Ureter (tissue), 1 donor: ENCODE measurements at regions not wholly inside any gene's neighbourhood (a gene's known extent, or its start where the extent isn't known, plus 50 kb on each side); places are given as distances from the start of the nearest gene placed in this dataset.

Experiments
- DNase-seq: peaks from one replicate; pipeline ENCODE4 v3.0.0-alpha.2; 2020; ENCODE audit warnings: low spot score
- donor health status: DM: yes; HTN: yes; CAD: no.

DNA sequence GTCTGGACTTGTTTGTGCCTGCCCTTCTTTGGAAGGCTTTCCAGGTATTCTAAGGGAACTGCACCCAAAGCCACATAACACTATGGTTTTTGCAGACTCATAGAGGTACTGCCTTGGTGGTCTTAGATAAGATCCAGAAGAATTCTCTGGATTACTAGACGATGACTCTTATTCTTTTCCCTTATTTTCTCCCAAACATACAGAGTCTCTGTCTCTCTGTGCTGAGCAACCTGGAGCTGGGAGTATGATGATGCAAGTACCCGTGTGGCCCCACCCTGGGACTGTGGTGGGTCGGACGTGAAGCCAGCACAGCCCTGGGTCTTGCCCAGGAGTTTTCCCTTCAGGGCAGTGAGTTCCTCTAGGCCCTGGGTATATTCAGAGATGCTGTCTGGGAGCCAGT is 1342.4 kb upstream of the TENM3 start:
- no peak for DNase-seq

DNA sequence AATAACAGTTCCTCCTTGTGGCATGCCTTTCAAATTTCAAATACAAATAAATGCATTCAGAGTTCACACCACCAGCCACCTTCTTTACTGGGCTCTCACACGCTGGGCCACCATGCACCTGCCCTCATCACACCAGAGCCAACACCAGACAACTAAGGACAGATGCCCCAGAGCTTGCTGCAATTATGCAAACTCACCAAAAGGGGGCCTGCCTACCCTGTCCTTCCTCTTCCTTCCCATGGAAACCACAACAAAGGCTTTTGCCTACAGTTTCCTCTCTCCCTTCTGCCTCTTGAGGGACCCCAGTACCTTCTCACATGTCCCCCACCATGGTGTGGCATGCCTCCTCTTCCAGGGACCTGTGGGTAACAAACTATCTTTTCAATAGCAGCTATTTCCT is 1333.9 kb upstream of the TENM3 start:
- no peak for DNase-seq

DNA sequence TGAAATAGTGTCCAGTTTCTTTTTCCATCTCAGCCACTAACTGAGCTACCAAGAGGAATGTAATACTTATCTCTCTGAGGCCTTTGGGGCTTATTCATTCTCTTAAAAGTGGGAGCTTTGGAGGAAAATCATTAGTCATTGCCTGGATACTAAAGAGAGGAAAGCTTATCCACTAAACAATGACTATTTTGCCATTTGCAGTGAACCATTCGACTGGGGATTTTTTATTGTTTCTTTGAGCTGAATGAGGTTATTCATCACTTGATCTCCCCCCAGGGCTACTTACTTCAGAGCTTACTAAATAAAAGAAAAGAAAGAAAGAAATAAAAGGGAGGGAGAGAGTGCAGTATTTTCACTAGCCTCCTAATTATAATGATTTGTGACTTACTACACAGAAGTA is 1329.5 kb upstream of the TENM3 start:
- DNase-seq: no peak

DNA sequence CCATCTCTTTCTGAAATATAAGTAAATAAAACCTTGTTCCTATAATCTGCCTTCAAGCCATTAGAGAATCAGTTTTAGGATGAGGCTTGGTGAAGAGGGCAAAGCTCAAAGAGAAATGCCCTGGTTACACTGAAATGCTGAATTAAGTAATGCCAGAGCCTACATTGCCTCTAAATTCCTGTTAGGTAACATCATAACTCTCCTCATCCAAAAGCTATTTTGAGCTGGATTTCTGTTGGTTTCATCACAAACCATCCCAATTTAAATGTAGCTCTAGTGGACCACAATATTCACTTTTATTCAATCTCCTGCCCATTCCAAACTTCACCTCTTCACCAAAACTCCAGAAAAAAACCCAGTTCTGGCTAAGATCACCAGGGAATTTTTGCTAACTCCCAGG is 1319.7 kb upstream of the TENM3 start:
- DNase-seq: no peak

DNA sequence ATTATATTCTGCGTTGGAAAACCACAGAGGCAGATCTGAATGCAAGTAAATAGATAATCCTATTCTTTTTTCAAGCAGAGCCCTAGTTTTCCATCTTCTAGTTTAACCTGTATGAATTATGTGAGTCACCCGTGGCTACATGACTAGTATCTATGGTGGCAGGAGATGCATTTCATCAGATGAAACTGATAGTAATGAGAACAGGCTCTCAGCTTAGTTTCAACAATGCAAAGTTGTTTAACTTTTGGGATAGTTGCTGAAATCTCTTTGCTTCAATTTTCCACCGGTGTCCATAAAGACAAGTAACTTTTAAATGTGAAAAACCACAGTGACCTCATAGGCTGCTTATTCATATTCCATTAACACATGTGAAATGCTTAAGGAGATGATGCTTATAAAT is 1317.4 kb upstream of the TENM3 start:
- DNase-seq: no peak

DNA sequence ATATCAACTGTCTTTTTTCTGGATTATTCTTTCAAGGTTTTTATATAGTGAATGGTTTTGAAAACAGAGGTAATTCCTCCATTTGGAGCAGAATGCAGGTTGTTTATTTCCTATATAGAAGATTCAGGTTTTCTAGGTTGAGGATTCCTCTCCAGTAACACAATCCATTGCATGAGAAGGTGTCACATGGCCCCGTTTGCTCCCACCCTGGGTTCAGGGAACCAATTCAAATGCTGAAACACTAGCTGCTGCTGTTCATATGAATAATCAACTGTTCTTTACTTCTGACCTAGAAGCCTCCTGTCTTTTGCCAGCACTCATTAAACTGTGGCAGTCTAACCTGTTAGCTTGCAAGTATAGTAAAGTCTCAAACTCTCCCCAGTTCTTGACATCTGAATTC is 1316.9 kb upstream of the TENM3 start:
- DNase-seq: no peak

DNA sequence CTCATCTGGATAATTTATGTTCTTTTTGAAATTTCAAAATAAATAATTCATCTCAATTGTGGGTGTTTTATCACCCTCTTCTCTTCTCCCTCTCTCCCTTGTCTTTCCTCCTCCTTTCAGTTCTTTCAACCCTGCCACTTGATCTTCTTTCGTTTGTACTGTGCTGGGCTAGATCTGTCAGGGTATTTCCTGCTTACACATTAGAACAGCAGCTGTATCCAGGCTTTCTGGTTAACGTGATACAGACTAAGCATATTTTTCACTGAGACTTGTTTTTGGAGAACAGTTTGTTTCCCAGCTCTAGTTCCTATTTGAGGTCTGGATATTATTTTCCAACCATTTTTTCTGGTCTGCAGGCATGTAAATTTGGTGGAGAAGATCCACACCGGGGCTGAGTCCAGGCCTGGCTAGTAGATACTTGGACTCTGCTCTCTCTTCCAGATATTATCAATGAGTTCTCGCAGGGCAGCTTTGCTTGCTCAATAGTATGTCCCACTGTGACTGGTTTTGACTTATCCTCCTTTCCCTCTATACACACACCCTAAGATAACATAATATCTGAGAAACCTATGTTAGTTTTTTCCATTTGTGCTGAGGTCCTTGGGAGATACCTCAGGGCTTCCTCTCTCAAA is 1310.7 kb upstream of the TENM3 start:
- DNase-seq: no peak

DNA sequence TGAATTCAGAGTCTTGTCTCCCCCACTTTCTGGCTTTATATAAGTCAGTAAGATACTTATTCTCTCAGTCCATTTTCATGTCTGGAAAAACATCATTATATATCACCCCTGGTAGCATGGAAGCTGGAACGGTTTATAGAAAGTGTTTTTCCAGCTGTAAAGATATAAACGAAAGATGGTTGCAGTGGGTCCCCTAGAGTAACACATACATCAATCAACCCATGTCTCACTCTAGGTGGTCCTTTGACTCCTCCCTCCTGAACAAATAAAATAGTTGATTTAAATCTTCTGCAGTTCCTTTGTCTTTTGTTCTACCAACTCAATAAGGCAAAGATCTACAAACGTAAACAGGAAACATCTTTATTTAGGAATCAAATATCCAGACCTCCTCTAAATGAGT is 1306.1 kb upstream of the TENM3 start:
- no peak for DNase-seq

DNA sequence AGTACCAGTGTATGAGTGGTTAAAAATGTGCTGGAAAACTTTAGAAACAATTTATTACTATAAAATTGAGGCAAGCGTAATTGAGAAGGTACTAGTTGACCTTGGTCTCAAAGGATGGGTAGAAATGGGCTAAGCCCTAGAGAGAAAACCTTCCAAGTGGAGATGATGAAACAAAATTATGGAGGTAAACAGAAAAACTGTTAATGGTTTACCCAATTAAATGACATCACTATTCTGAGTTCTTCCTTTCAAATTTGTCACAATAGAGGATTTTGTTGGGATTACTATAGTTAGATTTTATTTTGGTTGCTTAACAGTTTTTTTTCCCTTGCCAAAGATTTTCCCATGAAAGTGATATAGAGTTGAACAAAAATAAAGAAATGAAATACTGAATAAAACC is 1302.5 kb upstream of the TENM3 start:
- DNase-seq: no peak

DNA sequence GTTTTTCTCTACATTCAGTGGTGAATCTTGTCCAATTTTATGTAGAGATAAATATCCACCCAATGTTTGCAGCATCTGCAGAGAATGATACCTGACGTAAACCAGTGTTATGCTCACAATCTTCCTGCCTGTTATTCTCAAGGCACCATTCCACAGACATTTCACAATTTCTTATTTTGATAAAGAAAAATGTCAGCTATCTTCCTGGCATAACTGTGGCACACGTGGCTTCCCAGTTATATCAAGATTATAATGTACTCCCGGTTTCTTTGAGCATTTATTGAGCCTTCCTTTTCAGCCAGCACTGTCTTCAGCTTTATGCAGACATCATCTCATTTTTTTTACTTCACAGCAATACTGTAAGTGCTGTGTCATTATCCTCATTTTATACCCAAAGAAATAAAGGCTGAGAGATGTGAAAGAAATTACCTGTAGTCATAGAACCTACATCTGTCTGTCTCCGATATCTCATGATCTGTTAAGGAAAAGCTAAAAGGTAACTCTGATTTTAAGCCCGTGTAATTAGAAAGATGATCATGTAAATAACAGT is 1300.8 kb upstream of the TENM3 start:
- DNase-seq: no peak

DNA sequence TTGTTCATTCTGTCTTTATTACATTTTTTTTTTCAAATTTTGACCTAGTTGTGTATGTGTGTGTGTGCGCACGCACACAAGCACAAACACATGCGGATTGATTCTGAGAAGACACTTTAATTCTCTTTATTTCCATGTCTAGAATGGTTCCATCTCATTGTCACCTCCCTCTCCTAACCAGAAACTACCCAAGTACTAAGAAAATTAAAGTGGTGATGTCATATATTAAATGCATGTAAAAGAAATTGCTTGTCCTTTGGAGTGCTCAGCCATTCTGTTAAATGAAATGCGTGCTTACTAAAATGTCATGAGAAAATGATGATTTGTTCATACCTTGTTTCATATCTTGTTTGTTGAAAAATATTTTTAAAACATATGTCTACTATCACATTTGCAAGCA is 1297.0 kb upstream of the TENM3 start:
- DNase-seq: no peak

DNA sequence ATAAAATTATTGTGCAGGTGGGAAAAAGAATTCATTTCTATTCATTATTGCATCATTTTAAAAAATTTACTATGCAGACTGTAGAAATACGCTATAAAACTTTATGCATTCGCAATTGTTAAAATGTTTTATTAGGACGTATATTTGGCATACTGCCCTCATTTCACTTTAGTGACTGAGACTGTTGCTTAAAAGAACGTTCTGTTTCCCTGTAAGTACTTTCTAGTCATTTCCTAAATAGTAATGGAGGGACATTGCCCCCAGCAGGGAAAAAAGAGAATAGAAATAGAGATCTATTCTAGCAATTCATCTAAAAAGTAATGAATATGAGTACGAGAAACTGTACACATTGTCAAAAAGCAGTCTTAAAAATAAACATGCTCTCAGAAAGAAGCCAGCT is 1295.8 kb upstream of the TENM3 start:
- DNase-seq: no peak

DNA sequence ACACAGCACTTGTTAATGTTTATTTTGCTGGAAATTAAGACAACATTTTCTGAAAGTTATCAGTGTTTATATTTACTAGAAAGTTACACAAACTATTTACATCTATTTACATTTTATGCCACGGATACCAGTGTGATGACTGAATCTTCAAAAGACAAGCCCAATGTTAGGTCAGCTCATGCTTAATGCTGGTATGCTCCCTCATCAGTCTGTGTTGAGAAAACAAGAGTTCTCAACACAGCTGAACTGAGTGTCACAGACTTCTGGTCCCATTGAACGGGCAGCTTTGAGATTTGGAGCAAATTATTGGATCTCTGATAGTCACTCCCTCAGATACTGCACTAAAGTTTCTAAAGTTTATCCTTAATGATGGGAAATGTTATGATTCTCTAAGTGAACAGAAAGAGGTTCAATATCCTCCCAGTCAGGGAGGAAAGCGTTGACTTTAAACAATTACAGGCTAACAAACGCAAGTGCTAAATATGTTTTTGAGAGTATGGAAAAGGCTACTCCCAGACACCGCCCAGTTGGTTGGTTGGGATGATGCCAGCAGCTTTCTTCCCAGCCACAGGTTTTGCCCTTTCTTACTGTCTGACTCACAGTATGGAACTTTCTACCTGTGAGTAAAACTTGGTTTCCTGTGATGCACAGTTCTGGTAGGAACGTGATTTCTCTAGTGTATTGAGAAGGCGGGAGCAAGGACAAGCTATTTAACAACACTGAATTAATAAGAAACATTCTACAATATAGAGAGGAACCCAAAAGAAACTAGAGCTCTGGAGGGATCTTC is 1293.6 kb upstream of the TENM3 start:
- no peak for DNase-seq

DNA sequence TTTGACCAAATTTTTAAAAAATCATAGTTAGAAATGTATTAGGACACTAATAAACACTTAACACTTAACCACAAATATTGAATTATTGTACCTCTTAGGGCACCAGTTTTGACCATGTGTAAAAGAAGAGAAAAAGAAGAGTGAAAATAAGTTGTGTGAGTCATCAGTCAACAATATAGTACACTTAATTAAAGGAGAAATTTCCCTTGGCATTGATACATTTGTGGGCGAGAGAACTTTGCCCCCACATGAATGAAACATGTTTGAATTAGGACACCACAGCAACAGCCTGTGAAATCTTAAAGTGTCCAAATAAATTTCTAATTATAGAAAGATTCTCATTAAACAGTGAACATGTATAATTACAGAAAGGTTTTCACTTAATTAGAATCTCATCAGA is 1292.8 kb upstream of the TENM3 start:
- DNase-seq: no peak

DNA sequence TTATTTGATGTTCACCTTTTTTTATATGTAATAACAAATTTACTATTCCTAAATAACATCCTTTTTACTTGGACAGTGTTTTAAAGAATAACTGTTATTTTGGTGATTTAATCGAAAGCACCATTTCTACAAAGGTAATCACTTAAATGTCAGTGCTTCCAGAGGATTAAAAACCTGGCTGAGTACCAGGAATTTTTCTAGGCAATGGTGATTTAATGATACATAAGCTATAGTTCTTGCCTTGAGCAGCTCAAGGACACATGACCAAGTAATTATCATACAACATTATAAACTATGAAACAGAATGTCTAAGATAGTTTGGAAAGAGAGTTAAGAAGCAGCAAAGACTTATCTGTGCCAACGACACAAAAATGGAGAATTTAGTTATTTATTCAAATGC is 1291.9 kb upstream of the TENM3 start:
- no peak for DNase-seq

DNA sequence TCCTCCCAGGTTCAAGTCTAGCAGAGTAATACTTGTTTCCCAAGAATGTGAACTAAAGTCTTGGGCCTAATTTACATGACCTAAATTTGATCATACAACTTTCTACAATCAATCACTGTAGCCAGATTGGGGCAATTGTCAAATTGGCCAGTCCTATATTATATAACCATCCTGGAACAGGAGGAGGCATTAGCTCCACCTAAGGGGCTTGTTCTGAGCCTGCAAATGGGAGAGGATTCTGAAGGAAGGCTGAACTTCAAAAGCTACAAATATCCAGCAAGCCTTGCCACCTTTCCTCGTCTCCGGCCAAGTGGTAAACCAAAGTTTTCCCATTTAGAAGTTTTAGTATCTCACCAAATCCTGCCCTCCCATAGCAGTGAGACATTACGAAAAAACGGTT is 1289.6 kb upstream of the TENM3 start:
- no peak for DNase-seq

DNA sequence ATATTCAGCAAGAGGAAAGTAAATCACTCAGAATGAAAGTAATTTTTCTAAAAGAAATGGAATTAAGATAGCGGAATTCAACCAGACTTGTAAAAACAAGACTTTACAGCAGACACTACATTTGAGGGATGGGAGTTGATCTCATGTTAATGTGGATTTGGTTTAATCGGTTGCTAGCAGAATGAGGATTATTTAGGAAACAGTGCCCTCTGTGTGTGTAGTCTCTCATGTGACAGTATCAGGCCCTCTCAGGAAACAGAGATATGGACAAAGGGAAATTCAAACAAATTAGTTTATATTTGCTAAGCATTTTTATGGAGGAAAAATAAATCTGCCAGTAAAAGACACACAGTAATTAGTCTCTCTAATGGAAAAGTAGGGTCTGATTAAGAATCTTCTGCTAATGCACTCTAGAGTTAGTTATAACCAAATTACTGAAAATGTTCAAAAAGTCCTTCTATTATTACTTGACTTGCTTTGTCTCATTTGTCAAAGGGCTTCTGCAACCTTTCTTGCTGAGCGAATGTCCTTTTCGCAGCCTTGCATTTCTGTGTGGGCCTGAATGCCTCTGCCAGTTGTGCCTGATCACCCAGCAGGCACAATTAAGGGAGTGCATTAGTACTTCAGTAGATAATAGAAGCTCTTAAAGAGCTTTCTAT is 1282.3 kb upstream of the TENM3 start:
- DNase-seq: no peak

DNA sequence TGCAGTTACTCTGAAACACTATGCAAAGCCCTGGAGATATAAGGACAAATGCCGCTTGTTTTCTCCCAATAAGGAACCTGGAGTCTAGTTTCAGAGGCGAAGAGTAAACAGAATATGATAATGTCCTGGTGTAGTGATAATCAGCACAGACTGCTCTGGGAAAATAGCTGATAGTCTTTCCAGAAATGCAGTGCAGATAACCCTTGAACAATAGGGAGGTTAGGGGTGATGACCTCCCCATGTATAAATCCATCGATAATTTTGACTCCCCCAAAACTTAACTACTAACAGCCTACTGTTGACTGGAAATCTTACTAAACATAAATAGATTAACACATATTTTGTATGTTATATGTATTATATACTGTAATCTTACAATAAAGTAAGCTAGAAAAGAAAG is 1280.9 kb upstream of the TENM3 start:
- no peak for DNase-seq

DNA sequence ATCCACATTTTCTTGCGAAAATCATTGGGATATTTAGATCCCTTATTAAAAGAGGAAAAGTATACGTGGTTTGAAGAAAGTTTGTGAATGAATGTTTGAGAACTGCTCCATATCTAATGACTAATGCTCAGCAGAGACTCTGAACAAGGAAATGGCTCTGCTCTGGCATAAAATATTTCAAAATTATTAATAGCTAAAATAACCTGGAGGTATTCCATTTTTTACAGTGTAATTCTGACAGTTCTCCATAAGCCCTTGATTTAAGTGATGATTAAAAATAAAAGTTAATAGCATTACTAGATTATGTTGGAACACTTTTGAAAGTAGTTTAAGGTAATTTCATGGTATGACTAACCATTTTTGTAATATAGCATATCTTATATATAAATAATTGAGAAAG is 1276.9 kb upstream of the TENM3 start:
- DNase-seq: no peak

DNA sequence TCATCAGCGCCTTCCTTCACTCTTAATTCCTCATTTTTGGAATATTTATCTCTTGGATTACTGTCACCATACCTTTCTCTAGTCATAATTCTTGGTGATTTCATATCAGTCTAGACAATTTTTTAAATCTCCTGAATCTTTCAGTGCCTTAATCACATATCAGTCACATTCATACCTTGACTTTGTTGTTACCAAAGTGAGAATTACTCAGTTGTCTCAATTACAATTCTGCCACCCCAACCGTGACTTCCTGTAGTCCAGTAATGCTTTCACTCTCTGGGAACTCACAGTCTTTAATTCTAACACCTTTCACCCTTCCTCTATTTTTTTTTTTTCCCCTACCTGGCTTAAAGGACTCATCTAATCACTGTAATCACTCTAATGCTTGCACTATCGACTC is 1275.3 kb upstream of the TENM3 start:
- no peak for DNase-seq

DNA sequence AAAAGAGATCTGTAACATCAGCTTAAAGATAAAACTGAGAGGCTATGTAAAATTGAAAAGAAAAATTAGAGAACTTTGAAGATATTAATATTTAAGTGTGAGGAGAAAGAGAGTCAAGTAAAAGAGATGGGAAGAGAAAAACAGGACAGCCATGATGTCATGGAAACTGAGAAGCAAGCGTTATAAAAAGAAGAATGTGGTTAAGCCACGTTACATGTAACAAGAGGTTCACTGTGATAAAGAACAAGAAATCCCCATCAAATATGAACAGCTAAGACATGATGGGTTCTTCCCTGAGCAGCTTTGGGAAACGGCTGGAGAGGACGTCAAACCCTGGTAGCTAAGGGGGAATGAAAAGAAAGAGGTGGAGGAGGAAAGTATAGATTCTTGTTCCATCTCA is 1269.3 kb upstream of the TENM3 start:
- no peak for DNase-seq

DNA sequence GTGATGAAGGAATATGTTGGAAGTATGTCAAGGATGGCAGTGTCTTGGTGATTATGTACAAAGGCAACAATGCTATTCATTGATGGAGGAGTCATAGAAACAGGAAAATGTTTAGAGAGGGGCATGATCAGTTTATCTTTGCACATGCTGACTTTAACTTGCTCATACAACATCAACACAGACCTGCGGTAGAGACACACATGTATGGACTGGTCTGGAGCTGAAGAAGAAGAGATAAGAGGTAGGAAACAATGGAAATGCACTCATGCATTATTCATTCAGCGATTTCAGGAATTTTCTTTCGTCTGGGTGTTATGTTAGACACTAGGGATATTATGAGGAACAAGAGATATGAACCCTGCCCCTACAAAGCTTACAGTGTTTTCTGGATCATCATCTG is 1252.3 kb upstream of the TENM3 start:
- no peak for DNase-seq

DNA sequence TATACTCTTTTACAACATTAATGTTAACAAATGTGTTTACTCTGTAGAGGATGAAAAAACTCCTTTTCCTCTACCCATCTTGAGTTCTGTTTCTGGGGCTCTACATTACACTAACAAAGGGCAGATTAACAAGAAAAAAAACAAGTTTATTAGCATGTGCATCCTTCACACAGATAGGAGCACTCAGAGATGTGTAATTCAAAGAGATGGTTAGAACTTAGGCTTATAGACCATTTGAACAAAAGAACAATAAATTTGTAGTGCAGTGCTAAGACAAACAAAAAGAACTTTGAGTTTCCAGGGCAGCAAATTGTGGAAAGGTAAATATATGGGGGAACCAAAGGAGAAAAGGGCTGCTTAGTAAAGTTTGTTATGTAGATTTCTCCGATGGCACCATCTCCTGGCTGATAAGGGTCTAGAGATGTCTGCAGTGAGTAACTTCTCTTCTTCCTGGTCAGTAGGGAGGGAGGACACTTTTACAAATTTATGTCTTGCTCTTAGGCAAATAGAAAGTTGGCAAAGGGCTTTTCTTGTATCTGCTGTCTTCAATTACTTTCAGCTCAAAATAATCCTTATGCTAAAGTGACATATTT is 1249.9 kb upstream of the TENM3 start:
- DNase-seq: no peak
